Stomach (tissue), 8 donors: ENCODE measurements at regions not wholly inside any gene's neighbourhood (a gene's known extent, or its start where the extent isn't known, plus 50 kb on each side); places are given as distances from the start of the nearest gene placed in this dataset.

Experiments
- DNase-seq, 2 donors: peaks; one replicate each; pipeline versions ENCODE4 v3.0.0 to v3.0.0-alpha.2; 2013 to 2019
- H3K27ac ChIP-seq, 5 donors: fragments of 200-600 bp in 4 of 5; sonication (generic) in 4 of 5; one replicate each; pipeline ENCODE4 v1.5.1; 2013 to 2019; ENCODE audit warnings: mild to moderate bottlenecking in 1 of 5, moderate library complexity in 1 of 5
- H3K27me3 ChIP-seq, 3 donors: fragments of 200-600 bp; sonication (generic); one replicate each; pipeline ENCODE4 v1.5.1; 2017 to 2019; ENCODE audit warnings: mixed run types in 1 of 3
- H3K36me3 ChIP-seq, 4 donors: fragments of 200-600 bp; sonication (generic); 1 replicate in 3 of 4; 2 replicates in 1 of 4; pipeline ENCODE4 v1.5.1; 2016 to 2019
- H3K4me1 ChIP-seq, 4 donors: fragments of 200-600 bp; sonication (generic); one replicate each; pipeline ENCODE4 v1.5.1; 2016 to 2019
- H3K4me3 ChIP-seq, 4 donors: fragments of 200-600 bp; sonication (generic) in 3 of 4; one replicate each; pipeline ENCODE4 v1.5.1; 2016 to 2019; ENCODE audit warnings: mild to moderate bottlenecking in 1 of 4
- H3K9me3 ChIP-seq, 4 donors: fragments of 200-600 bp; sonication (generic); one replicate each; pipeline ENCODE4 v1.5.1; 2016 to 2019
- CTCF ChIP-seq, 7 experiments: fragments of 450-650 bp in 4 of 7; fragments of 200-600 bp in 3 of 7; sonication (generic) in 3 of 7; IDR thresholded peaks; one replicate each; pipeline ENCODE4 v1.5.1; 2016 to 2019; ENCODE audit warnings: antibody characterized with exemption in 7 of 7, control low read depth in 2 of 7, mild to moderate bottlenecking in 1 of 7
- EP300 ChIP-seq: sonication (generic); formaldehyde crosslinking; IDR thresholded peaks from one replicate; pipeline ENCODE4 v1.6.1; 2017; ENCODE audit warnings: antibody characterized with exemption
- POLR2A ChIP-seq, 4 donors: fragments of 450-650 bp; IDR thresholded peaks; one replicate each; pipeline ENCODE4 v1.6.1; 2016; ENCODE audit warnings: antibody characterized with exemption in 4 of 4, control low read depth in 2 of 4, mild to moderate bottlenecking in 1 of 4, moderate library complexity in 1 of 4
- POLR2AphosphoS5 ChIP-seq, 3 donors: sonication (generic); formaldehyde crosslinking; IDR thresholded peaks; one replicate each; pipeline ENCODE4 v1.6.1; 2016; ENCODE audit warnings: antibody characterized with exemption in 3 of 3
- WGBS, 5 donors: extraction: QIAGEN DNeasy Blood & Tissue Kit in 3 of 5; methylation state at CpG; one replicate each; pipeline versions ENCODE4 v1.1.5 to v1.1.7; 2013 to 2018; 5-methylcytosine and 5-hydroxymethylcytosine counted together
- intact Hi-C: fragments of 100-400 bp; cut with DNase I; formaldehyde crosslinking; loops from one replicate; pipeline ENCODE4 v1.15.1; 2023; ENCODE audit warnings: low total_unique reads
- donor health status: healthy with polysubstance abuse.
- donor health status: Bipolar disorder and iron deficiency.
- donor health status: healthy.

DNA sequence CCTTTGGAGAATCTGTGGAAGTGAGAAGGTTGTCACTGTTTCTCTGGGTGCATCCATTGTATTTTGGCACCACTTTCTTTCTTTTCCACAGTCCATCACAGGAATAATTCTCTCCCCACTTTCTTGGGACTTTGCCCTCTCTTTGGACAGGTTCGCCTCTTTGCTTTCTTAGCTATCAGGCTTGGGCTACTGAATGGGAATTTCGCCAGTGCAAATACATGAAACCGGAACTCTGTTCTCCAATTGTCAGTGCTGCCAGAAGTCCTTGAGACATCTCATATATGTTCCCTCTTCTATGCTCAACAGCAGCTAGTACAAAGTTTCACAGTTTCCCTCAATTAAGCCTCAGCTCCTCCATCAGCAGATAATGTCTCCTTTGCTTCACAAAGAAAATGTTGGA is 76.2 kb downstream of the NABP1 start:
- Histone ChIP-seq H3K27ac (no peak overlapping the region), H3K4me1 (peaks cover 0 to 6% (median 0%) of the 10 kb centered on the region in 4 donors), H3K27me3 (no peaks in the 10 kb centered on the region), H3K9me3 (no peaks in the 10 kb centered on the region), H3K4me3 (no peak overlapping the region), H3K36me3 (no peaks in the 10 kb centered on the region)
- WGBS, 5 donors = 28 to 67% (median 56%) methylated on average over 3 of the region's 3 CpGs
- DNase-seq = peak in 1 of 2 donors; percentile 38
- intact Hi-C loops = no loop called here
- no peak for TF ChIP-seq CTCF (IDR thresholded peaks at IDR 0.05)
- no peak for TF ChIP-seq EP300
- no peak for TF ChIP-seq POLR2A (IDR thresholded peaks at IDR 0.05)
- TF ChIP-seq POLR2AphosphoS5 (IDR thresholded peaks at IDR 0.05) = no peak

DNA sequence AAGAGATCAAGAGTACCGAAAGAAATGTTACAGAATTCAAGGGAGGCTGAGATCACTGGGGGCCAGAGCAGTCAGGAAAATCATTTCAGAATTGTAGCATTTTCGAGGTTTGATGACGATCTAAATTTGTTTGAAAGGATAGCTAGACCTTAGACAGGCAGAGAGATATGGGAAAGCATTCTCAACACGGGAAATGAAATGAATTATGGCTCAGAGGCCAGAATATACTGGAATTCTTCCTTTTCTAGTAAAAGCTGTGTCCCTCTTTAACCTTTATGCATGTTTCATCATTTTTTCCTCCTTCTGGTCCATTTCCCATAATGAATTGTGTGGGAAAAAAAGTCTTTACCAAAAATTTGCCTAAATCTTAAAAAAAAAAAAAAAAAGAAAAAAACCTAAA is 78.8 kb downstream of the NABP1 start:
- Histone ChIP-seq H3K9me3 (no peaks in the 10 kb centered on the region), H3K36me3 (no peaks in the 10 kb centered on the region), H3K27me3 (no peaks in the 10 kb centered on the region), H3K4me3 (no peak overlapping the region), H3K27ac (no peak overlapping the region), H3K4me1 (peaks cover 0 to 10% (median 0%) of the 10 kb centered on the region in 4 donors)
- WGBS, 5 donors = 79 to 92% (median 82%) methylated on average over 4 of the region's 4 CpGs
- intact Hi-C loops = no loop called here
- no peak for DNase-seq
- TF ChIP-seq EP300 = no peak
- TF ChIP-seq POLR2A (IDR thresholded peaks at IDR 0.05) = no peak
- TF ChIP-seq POLR2AphosphoS5 (IDR thresholded peaks at IDR 0.05) = no peak
- no peak for TF ChIP-seq CTCF (IDR thresholded peaks at IDR 0.05)

- Histone ChIP-seq H3K27me3 (no peaks in the 10 kb centered on the region), H3K36me3 (no peaks in the 10 kb centered on the region), H3K27ac (no peak overlapping the region), H3K9me3 (no peaks in the 10 kb centered on the region), H3K4me1 (peaks cover 0 to 10% (median 0%) of the 10 kb centered on the region in 4 donors), H3K4me3 (no peak overlapping the region)
- no peak for TF ChIP-seq CTCF (IDR thresholded peaks at IDR 0.05)
- no peak for TF ChIP-seq POLR2AphosphoS5 (IDR thresholded peaks at IDR 0.05)
- no peak for TF ChIP-seq POLR2A (IDR thresholded peaks at IDR 0.05)
- 41 to 80% (median 60%) methylated on average over 1 of the region's 1 CpG for WGBS, 5 donors
- no peak for DNase-seq
- intact Hi-C loops = no loop called here
Observed at GRCh38 chr2:191757208-191757607, 79.3 kb downstream of the NABP1 start.

- Histone ChIP-seq H3K36me3 (no peaks in the 10 kb centered on the region), H3K4me3 (peak overlapping the region in 1 of 4 donors; percentile 9), H3K27me3 (no peaks in the 10 kb centered on the region), H3K9me3 (no peaks in the 10 kb centered on the region), H3K4me1 (peaks cover 0 to 10% (median 0%) of the 10 kb centered on the region in 4 donors), H3K27ac (no peak overlapping the region)
- DNase-seq = peak; percentile 58 to 61
- 49 to 61% (median 54%) methylated on average over 12 to 13 of the region's 13 CpGs for WGBS, 5 donors
- intact Hi-C loops = no loop called here
- no peak for TF ChIP-seq POLR2A (IDR thresholded peaks at IDR 0.05)
- TF ChIP-seq POLR2AphosphoS5 (IDR thresholded peaks at IDR 0.05) = no peak
- TF ChIP-seq CTCF (IDR thresholded peaks at IDR 0.05) = peak in 4 of 7 experiments; percentile 35 to 48 (median 38)
- no peak for TF ChIP-seq EP300
Observed at GRCh38 chr2:191758518-191759507, 80.9 kb downstream of the NABP1 start.
